PC-3 (cell line): ENCODE measurements at regions not wholly inside any gene's neighbourhood (a gene's known extent, or its start where the extent isn't known, plus 50 kb on each side); places are given as distances from the start of the nearest gene placed in this dataset.

Experiments used
- CTCF ChIP-seq: fragments of 300-600 bp; sonication (generic); conservative IDR thresholded peaks from 2 replicates; pipeline ENCODE4 v1.5.1; 2017; ENCODE audit warnings: antibody characterized with exemption, low read depth, mild to moderate bottlenecking, low read length
- EZH2 ChIP-seq: fragments of 300-600 bp; sonication (generic); IDR thresholded peaks from one replicate; pipeline ENCODE4 v1.6.1; 2017; ENCODE audit warnings: antibody characterized with exemption, mild to moderate bottlenecking, low read length; ENCODE audit not compliant: unreplicated experiment
- EZH2phosphoT487 ChIP-seq: fragments of 300-600 bp; sonication (generic); IDR thresholded peaks from 2 replicates; pipeline ENCODE4 v1.6.1; 2018; ENCODE audit warnings: mild to moderate bottlenecking, antibody characterized with exemption, low read length, borderline replicate concordance

- TF ChIP-seq CTCF (no peak), EZH2phosphoT487 (no peak), EZH2 (no peak)
Observed at GRCh38 chr12:124706363-124706762, 139.0 kb upstream of the NCOR2 start.
